PC-9 (cell line): ENCODE measurements at regions not wholly inside any gene's neighbourhood (a gene's known extent, or its start where the extent isn't known, plus 50 kb on each side); places are given as distances from the start of the nearest gene placed in this dataset.

Experiments used
- CTCF ChIP-seq: fragments of 200-600 bp; sonication (generic); conservative IDR thresholded peaks from 2 replicates; pipeline ENCODE4 v1.6.1; 2017; ENCODE audit warnings: mixed run types, antibody characterized with exemption, mild to moderate bottlenecking, moderate library complexity
- EZH2 ChIP-seq: fragments of 200-600 bp; sonication (generic); IDR thresholded peaks from 2 replicates; pipeline ENCODE4 v1.8.0; 2017; ENCODE audit warnings: antibody characterized with exemption, low read depth

GRCh38 chr18:38310936-38311335 lies 745.3 kb upstream of the CELF4 start:
- TF ChIP-seq CTCF = no peak
- no peak for TF ChIP-seq EZH2
